ENCODE measurements at regions not wholly inside any gene's neighbourhood (a gene's known extent, or its start where the extent isn't known, plus 50 kb on each side); places are given as distances from the start of the nearest gene placed in this dataset.
"Not testable (repeated sequence)": the region's sequence is repeated elsewhere in the genome, so short reads cannot be mapped to it uniquely, and the experiment has no call there.

GRCh38 chr5:103862398-103862797 lies 299.8 kb upstream of the NUDT12 start:
- WGBS, 5 donors = 57 to 75% (median 69%) methylated on average over 3 of the region's 3 CpGs
- no peak overlapping the region for H3K27ac ChIP-seq
- intact Hi-C loops (cut with DNase I; ENCODE audit: low total_unique reads) = no loop called here
- TF ChIP-seq POLR2A (IDR thresholded peaks at IDR 0.05) (no peak), EP300 (IDR thresholded peaks at IDR 0.05) (no peak), POLR2AphosphoS5 (IDR thresholded peaks at IDR 0.05) (no peak), CTCF (IDR thresholded peaks at IDR 0.05) (no peak)
- no peak overlapping the region for H3K4me3 ChIP-seq
- no peaks in the 10 kb centered on the region for H3K36me3 ChIP-seq
- DNase-seq = no peak
- peaks cover 0 to 4% (median 0%) of the 10 kb centered on the region in 4 donors for H3K9me3 ChIP-seq
- no peaks in the 10 kb centered on the region for H3K27me3 ChIP-seq
- H3K4me1 ChIP-seq = no peaks in the 10 kb centered on the region

DNA sequence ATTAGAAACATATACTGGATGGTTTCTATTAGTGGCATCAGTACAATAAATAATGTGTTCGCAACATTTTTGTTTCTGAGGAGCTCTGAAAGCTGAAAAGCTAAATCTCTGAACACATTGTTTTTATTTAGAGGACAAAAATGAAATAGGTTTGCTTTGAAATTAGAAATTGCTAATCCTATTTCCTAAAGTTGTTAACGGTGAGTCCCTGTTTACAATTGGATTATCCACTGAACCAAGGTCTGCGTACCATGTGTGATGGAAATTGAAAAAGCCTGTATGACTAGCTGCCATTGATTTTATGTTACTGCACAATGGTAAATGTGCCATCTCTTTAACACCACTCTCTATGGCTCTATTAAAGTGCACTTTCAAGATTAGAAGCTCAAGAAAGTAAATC lies 297.7 kb upstream of the NUDT12 start:
- WGBS, 5 donors = 67 to 80% (median 71%) methylated on average over 3 of the region's 3 CpGs

GRCh38 chr5:103858367-103858766 lies 295.8 kb upstream of the NUDT12 start:
- intact Hi-C loops (cut with DNase I; ENCODE audit: low total_unique reads); DNase-seq; H3K9me3 ChIP-seq; H3K4me3 ChIP-seq; H3K36me3 ChIP-seq; H3K27me3 ChIP-seq; H3K4me1 ChIP-seq; H3K27ac ChIP-seq: not testable (repeated sequence)
- 89 to 92% (median 90%) methylated on average over 3 of the region's 3 CpGs for WGBS, 5 donors

More for the DNA sequence above, 297.7 kb upstream of the NUDT12 start:
- intact Hi-C loops (cut with DNase I; ENCODE audit: low total_unique reads) = no loop called here
- H3K27ac ChIP-seq = no peak overlapping the region
- no peaks in the 10 kb centered on the region for H3K36me3 ChIP-seq
- H3K4me3 ChIP-seq = no peak overlapping the region
- no peaks in the 10 kb centered on the region for H3K27me3 ChIP-seq
- peaks cover 0 to 4% (median 0%) of the 10 kb centered on the region in 4 donors for H3K9me3 ChIP-seq
- no peak for DNase-seq
- H3K4me1 ChIP-seq = no peaks in the 10 kb centered on the region
- TF ChIP-seq EP300 (IDR thresholded peaks at IDR 0.05) = no peak
- no peak for TF ChIP-seq POLR2A (IDR thresholded peaks at IDR 0.05)
- TF ChIP-seq CTCF (IDR thresholded peaks at IDR 0.05) = no peak
- TF ChIP-seq POLR2AphosphoS5 (IDR thresholded peaks at IDR 0.05) = no peak

GRCh38 chr5:103851091-103851490 lies 288.5 kb upstream of the NUDT12 start:
- Histone ChIP-seq H3K4me3 (no peak overlapping the region), H3K27me3 (no peaks in the 10 kb centered on the region), H3K36me3 (no peaks in the 10 kb centered on the region), H3K9me3 (no peaks in the 10 kb centered on the region), H3K4me1 (no peaks in the 10 kb centered on the region), H3K27ac (no peak overlapping the region)
- WGBS, 5 donors = 87 to 93% (median 88%) methylated on average over 1 of the region's 1 CpG
- intact Hi-C loops (cut with DNase I; ENCODE audit: low total_unique reads) = no loop called here
- no peak for TF ChIP-seq POLR2AphosphoS5 (IDR thresholded peaks at IDR 0.05)
- no peak for TF ChIP-seq EP300 (IDR thresholded peaks at IDR 0.05)
- no peak for TF ChIP-seq CTCF (IDR thresholded peaks at IDR 0.05)
- TF ChIP-seq POLR2A (IDR thresholded peaks at IDR 0.05) = no peak
- no peak for DNase-seq

GRCh38 chr5:103849934-103850333 lies 287.3 kb upstream of the NUDT12 start:
- H3K4me1 ChIP-seq = no peaks in the 10 kb centered on the region
- H3K4me3 ChIP-seq = no peak overlapping the region
- 66 to 71% (median 68%) methylated on average over 3 of the region's 3 CpGs for WGBS, 5 donors
- no peak overlapping the region for H3K27ac ChIP-seq
- H3K36me3 ChIP-seq = no peaks in the 10 kb centered on the region
- H3K27me3 ChIP-seq = no peaks in the 10 kb centered on the region
- TF ChIP-seq CTCF (IDR thresholded peaks at IDR 0.05) = no peak
- no peak for TF ChIP-seq EP300 (IDR thresholded peaks at IDR 0.05)
- TF ChIP-seq POLR2A (IDR thresholded peaks at IDR 0.05) = no peak
- TF ChIP-seq POLR2AphosphoS5 (IDR thresholded peaks at IDR 0.05) = no peak
- DNase-seq = no peak
- no peaks in the 10 kb centered on the region for H3K9me3 ChIP-seq
- intact Hi-C loops (cut with DNase I; ENCODE audit: low total_unique reads) = no loop called here

Measured in stomach (tissue), 8 donors.